ENCODE measurements at regions not wholly inside any gene's neighbourhood (a gene's known extent, or its start where the extent isn't known, plus 50 kb on each side); places are given as distances from the start of the nearest gene placed in this dataset.

DNA sequence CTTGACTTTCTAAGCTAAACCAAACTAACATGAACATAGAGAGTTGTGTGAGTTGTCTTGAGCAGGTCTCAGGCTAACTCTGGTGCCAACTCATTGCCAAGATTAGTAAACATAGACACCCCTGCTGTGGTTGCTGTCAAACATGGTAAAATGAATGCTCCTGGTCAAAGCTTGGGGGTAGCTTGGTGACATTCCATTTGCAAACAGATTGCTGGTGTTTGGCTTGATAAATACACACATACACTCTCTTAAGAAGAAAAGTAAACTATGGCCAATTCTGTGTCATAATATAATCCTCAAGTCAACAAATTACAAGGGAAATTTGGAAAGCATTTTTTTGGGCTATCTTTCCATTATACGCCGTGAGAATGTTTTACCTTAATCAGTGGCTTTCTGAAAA lies 386.4 kb upstream of the PDE3A start:
- Histone ChIP-seq H3K27ac (ENCODE audit: low read depth, low read length) (no peak overlapping the region), H3K4me1 (ENCODE audit: control insufficient read depth, insufficient read depth, low read length) (no peaks in the 10 kb centered on the region), H3K36me3 (ENCODE audit: control insufficient read depth, insufficient read depth, low read length) (no peaks in the 10 kb centered on the region), H3K9me3 (ENCODE audit: control insufficient read depth, insufficient read depth, low read length) (no peaks in the 10 kb centered on the region), H3K27me3 (ENCODE audit: control insufficient read depth, insufficient read depth, low read length) (no peaks in the 10 kb centered on the region), H3K4me3 (ENCODE audit: low read depth, low read length) (no peak overlapping the region)
- no CpG with 5 or more reads among the region's 2 CpGs for WGBS (ENCODE audit: insufficient coverage)
- DNase-seq (ENCODE audit: low read depth in 4 of 6, low spot score in 6 of 6): no peak

DNA sequence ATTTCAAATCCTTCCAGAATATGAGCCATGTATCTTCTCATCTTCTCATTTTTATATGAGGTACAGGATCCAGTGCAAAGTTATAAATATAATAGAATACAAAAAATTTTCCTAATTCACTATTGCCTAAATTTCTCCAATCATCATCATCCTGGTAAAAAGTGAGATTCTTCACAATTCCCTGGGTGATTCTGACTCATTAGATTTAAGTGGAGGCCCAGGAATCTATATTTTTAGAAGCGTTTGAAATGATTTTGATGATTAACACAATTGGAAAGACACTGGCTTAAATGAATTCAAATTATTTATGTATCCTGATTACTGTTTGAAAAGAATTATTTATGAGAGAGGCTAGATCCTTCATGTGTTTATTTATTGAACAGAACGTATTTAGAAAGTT lies 380.3 kb upstream of the PDE3A start:
- no peak overlapping the region for H3K4me3 ChIP-seq (ENCODE audit: low read depth, low read length)
- no peaks in the 10 kb centered on the region for H3K36me3 ChIP-seq (ENCODE audit: control insufficient read depth, insufficient read depth, low read length)
- peaks cover 7% of the 10 kb centered on the region for H3K4me1 ChIP-seq (ENCODE audit: control insufficient read depth, insufficient read depth, low read length)
- H3K27ac ChIP-seq (ENCODE audit: low read depth, low read length): no peak overlapping the region
- no peaks in the 10 kb centered on the region for H3K27me3 ChIP-seq (ENCODE audit: control insufficient read depth, insufficient read depth, low read length)
- H3K9me3 ChIP-seq (ENCODE audit: control insufficient read depth, insufficient read depth, low read length): peaks cover 1% of the 10 kb centered on the region
- 100% methylated on average over 1 of the region's 2 CpGs for WGBS (ENCODE audit: insufficient coverage)
- no peak for DNase-seq (ENCODE audit: low read depth in 4 of 6, low spot score in 6 of 6)

- Histone ChIP-seq H3K4me3 (ENCODE audit: low read depth, low read length) (no peak overlapping the region), H3K4me1 (ENCODE audit: control insufficient read depth, insufficient read depth, low read length) (peaks cover 7% of the 10 kb centered on the region), H3K27ac (ENCODE audit: low read depth, low read length) (no peak overlapping the region), H3K9me3 (ENCODE audit: control insufficient read depth, insufficient read depth, low read length) (peaks cover 1% of the 10 kb centered on the region), H3K36me3 (ENCODE audit: control insufficient read depth, insufficient read depth, low read length) (no peaks in the 10 kb centered on the region), H3K27me3 (ENCODE audit: control insufficient read depth, insufficient read depth, low read length) (no peaks in the 10 kb centered on the region)
- WGBS (ENCODE audit: insufficient coverage): 35% methylated on average over 3 of the region's 3 CpGs
- DNase-seq (ENCODE audit: low read depth in 4 of 6, low spot score in 6 of 6): peak in 1 of 6 donors; percentile 46
Measured at GRCh38 chr12:19988459-19988873, 379.9 kb upstream of the PDE3A start.

DNA sequence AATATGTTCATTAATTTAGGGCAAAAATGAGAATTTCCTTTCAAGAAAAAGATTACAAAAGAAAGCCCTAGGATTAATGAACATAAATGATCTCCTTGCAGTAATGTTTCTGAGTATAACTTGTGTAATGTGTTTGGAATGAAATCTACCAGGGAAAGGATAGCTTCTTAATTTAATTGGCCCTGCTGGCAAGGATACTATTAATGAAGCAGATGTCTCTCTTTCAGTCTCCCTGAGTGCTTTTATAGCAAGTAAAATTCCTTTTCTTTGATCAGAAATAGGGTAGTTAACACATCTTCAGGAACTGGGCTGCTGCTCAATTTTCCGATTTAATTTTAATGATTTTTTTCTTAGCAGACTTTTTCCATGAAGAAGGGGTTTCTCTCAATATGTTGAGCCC lies 379.4 kb upstream of the PDE3A start:
- peak in 2 of 6 donors; percentile 47 to 79 for DNase-seq (ENCODE audit: low read depth in 4 of 6, low spot score in 6 of 6)
- WGBS (ENCODE audit: insufficient coverage): no CpG with 5 or more reads among the region's 1 CpG

GRCh38 chr12:19991146-19991545 lies 377.2 kb upstream of the PDE3A start:
- no peak for DNase-seq (ENCODE audit: low read depth in 4 of 6, low spot score in 6 of 6)
- no peak overlapping the region for H3K27ac ChIP-seq (ENCODE audit: low read depth, low read length)
- no peaks in the 10 kb centered on the region for H3K27me3 ChIP-seq (ENCODE audit: control insufficient read depth, insufficient read depth, low read length)
- H3K36me3 ChIP-seq (ENCODE audit: control insufficient read depth, insufficient read depth, low read length): no peaks in the 10 kb centered on the region
- H3K4me1 ChIP-seq (ENCODE audit: control insufficient read depth, insufficient read depth, low read length): peaks cover 7% of the 10 kb centered on the region
- H3K4me3 ChIP-seq (ENCODE audit: low read depth, low read length): no peak overlapping the region
- peaks cover 1% of the 10 kb centered on the region for H3K9me3 ChIP-seq (ENCODE audit: control insufficient read depth, insufficient read depth, low read length)
- 92% methylated on average over 2 of the region's 3 CpGs for WGBS (ENCODE audit: insufficient coverage)

More for the DNA sequence above, 379.4 kb upstream of the PDE3A start:
- H3K4me3 ChIP-seq (ENCODE audit: low read depth, low read length): no peak overlapping the region
- no peaks in the 10 kb centered on the region for H3K36me3 ChIP-seq (ENCODE audit: control insufficient read depth, insufficient read depth, low read length)
- H3K27ac ChIP-seq (ENCODE audit: low read depth, low read length): no peak overlapping the region
- H3K4me1 ChIP-seq (ENCODE audit: control insufficient read depth, insufficient read depth, low read length): peaks cover 7% of the 10 kb centered on the region
- H3K27me3 ChIP-seq (ENCODE audit: control insufficient read depth, insufficient read depth, low read length): no peaks in the 10 kb centered on the region
- peaks cover 1% of the 10 kb centered on the region for H3K9me3 ChIP-seq (ENCODE audit: control insufficient read depth, insufficient read depth, low read length)

- H3K4me3 ChIP-seq (ENCODE audit: low read depth, low read length): no peak overlapping the region
- H3K27me3 ChIP-seq (ENCODE audit: control insufficient read depth, insufficient read depth, low read length): no peaks in the 10 kb centered on the region
- H3K27ac ChIP-seq (ENCODE audit: low read depth, low read length): no peak overlapping the region
- H3K36me3 ChIP-seq (ENCODE audit: control insufficient read depth, insufficient read depth, low read length): no peaks in the 10 kb centered on the region
- H3K4me1 ChIP-seq (ENCODE audit: control insufficient read depth, insufficient read depth, low read length): peaks cover 7% of the 10 kb centered on the region
- peaks cover 1% of the 10 kb centered on the region for H3K9me3 ChIP-seq (ENCODE audit: control insufficient read depth, insufficient read depth, low read length)
- 60% methylated on average over 1 of the region's 2 CpGs for WGBS (ENCODE audit: insufficient coverage)
- no peak for DNase-seq (ENCODE audit: low read depth in 4 of 6, low spot score in 6 of 6)
Measured at GRCh38 chr12:19992311-19992710, 376.0 kb upstream of the PDE3A start.

DNA sequence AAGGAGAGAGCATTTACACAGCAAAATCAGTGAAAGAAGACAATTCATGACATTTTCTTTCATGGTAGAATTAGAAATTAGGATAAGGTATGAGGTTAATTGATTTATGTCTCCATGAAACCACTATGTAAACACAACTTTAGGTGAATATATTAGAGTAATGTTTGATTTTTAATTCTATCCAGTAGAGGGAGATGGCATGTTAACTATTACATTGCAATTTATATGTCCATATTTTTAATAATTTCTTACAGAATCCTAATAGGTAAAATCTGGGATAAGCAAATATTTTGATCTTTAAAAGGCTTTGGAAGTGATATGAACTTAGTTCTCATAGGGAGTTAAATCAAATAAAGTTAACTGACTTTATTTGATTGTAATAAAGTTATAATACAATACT lies 373.4 kb upstream of the PDE3A start:
- Histone ChIP-seq H3K4me1 (ENCODE audit: control insufficient read depth, insufficient read depth, low read length) (no peaks in the 10 kb centered on the region), H3K27me3 (ENCODE audit: control insufficient read depth, insufficient read depth, low read length) (no peaks in the 10 kb centered on the region), H3K27ac (ENCODE audit: low read depth, low read length) (no peak overlapping the region), H3K9me3 (ENCODE audit: control insufficient read depth, insufficient read depth, low read length) (peaks cover under 1% of the 10 kb centered on the region), H3K4me3 (ENCODE audit: low read depth, low read length) (no peak overlapping the region), H3K36me3 (ENCODE audit: control insufficient read depth, insufficient read depth, low read length) (no peaks in the 10 kb centered on the region)
- DNase-seq (ENCODE audit: low read depth in 4 of 6, low spot score in 6 of 6): no peak

DNA sequence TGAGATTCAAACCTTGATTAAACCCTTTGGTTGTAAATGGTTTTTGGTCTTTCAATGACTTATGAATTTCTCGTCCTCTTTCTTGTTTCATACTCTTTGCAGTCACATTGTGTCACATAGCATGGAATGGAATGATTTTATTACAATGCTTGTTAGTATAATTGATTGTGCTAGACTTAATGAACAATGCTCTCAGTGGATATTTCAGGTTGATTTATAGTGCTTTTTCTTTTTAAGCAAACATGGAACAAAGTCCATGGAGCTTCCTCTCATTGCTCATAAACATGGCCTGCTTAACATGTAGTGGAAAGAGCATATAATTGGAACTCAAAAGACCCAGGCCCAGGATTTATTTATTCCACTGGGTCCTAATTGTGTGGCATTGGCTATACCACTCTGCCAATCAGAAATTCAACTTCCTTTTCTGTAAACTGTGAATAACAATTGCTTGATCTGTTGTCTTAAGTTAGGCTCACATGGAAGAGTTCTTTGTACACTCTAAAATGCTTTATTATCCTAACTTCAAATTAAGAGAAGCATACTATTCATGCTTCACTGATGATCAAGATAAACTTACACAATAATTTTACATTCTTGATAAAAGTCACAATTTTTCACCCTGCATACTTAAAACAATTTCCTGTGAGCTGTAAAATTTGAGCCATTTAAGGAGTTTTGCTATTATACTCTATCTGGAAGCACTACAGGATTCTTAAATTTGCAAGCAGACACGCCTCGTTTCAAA lies 370.5 kb upstream of the PDE3A start:
- DNase-seq (ENCODE audit: low read depth in 4 of 6, low spot score in 6 of 6): peak in 1 of 6 donors; percentile 2
- H3K27me3 ChIP-seq (ENCODE audit: control insufficient read depth, insufficient read depth, low read length): no peaks in the 10 kb centered on the region
- WGBS (ENCODE audit: insufficient coverage): no CpG with 5 or more reads among the region's 3 CpGs
- H3K4me1 ChIP-seq (ENCODE audit: control insufficient read depth, insufficient read depth, low read length): no peaks in the 10 kb centered on the region
- no peaks in the 10 kb centered on the region for H3K9me3 ChIP-seq (ENCODE audit: control insufficient read depth, insufficient read depth, low read length)
- H3K36me3 ChIP-seq (ENCODE audit: control insufficient read depth, insufficient read depth, low read length): no peaks in the 10 kb centered on the region
- no peak overlapping the region for H3K27ac ChIP-seq (ENCODE audit: low read depth, low read length)
- H3K4me3 ChIP-seq (ENCODE audit: low read depth, low read length): no peak overlapping the region

DNA sequence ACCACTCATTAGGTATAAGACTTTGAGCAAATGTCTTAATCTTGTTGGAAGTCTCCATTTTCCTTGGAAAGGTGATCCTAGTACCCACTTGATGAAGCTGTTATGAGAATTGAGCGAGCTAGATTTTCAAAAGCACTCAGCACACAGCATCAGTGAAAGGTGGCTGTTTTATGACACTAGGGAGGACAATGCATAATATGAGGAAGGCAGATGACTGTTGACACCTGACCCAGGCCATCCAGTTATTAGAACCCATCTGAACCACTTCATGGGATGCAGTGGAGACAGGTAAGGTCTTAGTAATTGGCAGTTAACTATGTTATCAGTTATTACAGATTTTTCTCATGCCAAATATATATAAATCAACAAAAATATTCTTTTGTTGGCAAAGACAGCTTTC lies 369.9 kb upstream of the PDE3A start:
- H3K4me1 ChIP-seq (ENCODE audit: control insufficient read depth, insufficient read depth, low read length): no peaks in the 10 kb centered on the region
- H3K27ac ChIP-seq (ENCODE audit: low read depth, low read length): no peak overlapping the region
- no peaks in the 10 kb centered on the region for H3K9me3 ChIP-seq (ENCODE audit: control insufficient read depth, insufficient read depth, low read length)
- no peaks in the 10 kb centered on the region for H3K36me3 ChIP-seq (ENCODE audit: control insufficient read depth, insufficient read depth, low read length)
- no peaks in the 10 kb centered on the region for H3K27me3 ChIP-seq (ENCODE audit: control insufficient read depth, insufficient read depth, low read length)
- H3K4me3 ChIP-seq (ENCODE audit: low read depth, low read length): no peak overlapping the region
- DNase-seq (ENCODE audit: low read depth in 4 of 6, low spot score in 6 of 6): no peak
- 83% methylated on average over 1 of the region's 1 CpG for WGBS (ENCODE audit: insufficient coverage)

DNA sequence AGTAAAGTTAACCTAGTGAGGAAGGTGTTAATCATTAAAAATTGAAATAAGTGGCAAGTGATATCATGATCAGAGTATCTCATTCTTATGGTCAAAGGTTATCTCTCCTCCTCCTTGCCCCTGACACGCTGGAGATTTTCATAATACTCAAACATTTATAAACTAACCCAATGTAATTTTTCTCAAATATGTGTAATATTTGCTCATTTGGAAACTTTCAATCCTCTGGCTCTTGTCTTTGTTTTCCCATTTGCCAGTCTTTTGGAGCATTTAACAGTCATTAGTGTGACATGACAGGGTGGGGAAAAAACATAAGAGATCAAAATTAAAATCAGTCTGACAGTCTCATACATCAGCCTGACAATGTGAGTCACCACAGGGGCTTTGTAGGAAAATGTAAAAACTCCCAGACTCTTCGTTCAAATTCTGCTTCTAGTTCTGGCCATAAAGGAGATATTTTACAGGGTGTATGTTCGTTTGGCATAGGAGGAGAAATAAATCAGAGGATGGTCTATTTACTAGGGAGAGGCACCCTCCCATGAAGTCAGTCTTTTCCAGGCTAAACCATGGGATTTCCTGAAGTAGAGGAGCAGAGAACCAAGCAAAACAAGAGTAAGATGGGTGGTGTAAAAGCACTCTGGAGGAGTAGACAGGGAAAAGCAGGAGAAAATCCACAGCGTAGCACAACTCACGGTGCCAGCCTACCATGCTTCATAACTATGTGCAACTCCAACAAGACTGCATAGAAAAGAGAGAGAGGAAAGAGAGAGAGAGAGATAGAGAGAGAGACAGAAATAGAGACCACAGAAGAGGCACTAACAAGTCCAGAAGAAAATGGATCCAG lies 369.2 kb upstream of the PDE3A start:
- H3K4me3 ChIP-seq (ENCODE audit: low read depth, low read length): no peak overlapping the region
- H3K36me3 ChIP-seq (ENCODE audit: control insufficient read depth, insufficient read depth, low read length): no peaks in the 10 kb centered on the region
- no peak overlapping the region for H3K27ac ChIP-seq (ENCODE audit: low read depth, low read length)
- no peaks in the 10 kb centered on the region for H3K9me3 ChIP-seq (ENCODE audit: control insufficient read depth, insufficient read depth, low read length)
- WGBS (ENCODE audit: insufficient coverage): no CpG with 5 or more reads among the region's 5 CpGs
- no peak for DNase-seq (ENCODE audit: low read depth in 4 of 6, low spot score in 6 of 6)
- H3K27me3 ChIP-seq (ENCODE audit: control insufficient read depth, insufficient read depth, low read length): no peaks in the 10 kb centered on the region
- no peaks in the 10 kb centered on the region for H3K4me1 ChIP-seq (ENCODE audit: control insufficient read depth, insufficient read depth, low read length)

Measured in spinal cord (tissue), 9 donors.